GM12872 (cell line): ENCODE measurements at regions not wholly inside any gene's neighbourhood (a gene's known extent, or its start where the extent isn't known, plus 50 kb on each side); places are given as distances from the start of the nearest gene placed in this dataset.

ENCODE experiments used
- CTCF ChIP-seq: IDR thresholded peaks from 3 replicates; pipeline ENCODE4 v1.5.1; 2011; ENCODE audit warnings: low read depth, mild to moderate bottlenecking, low read length, moderate library complexity; ENCODE audit not compliant: insufficient read depth

- TF ChIP-seq CTCF: no peak
Observed at GRCh38 chr2:106653465-106653864, 166.3 kb downstream of the CD8B2 start.

GRCh38 chr2:106658616-106659015 is 171.5 kb downstream of the CD8B2 start:
- no peak for TF ChIP-seq CTCF

GRCh38 chr2:106664669-106665068 is 177.5 kb downstream of the CD8B2 start:
- no peak for TF ChIP-seq CTCF

- no peak for TF ChIP-seq CTCF
Observed at GRCh38 chr2:106667478-106668070, 180.4 kb downstream of the CD8B2 start.

- TF ChIP-seq CTCF: no peak
Observed at GRCh38 chr2:106685180-106685897, 198.2 kb downstream of the CD8B2 start.

- no peak for TF ChIP-seq CTCF
Observed at GRCh38 chr2:106686814-106687213, 199.2 kb downstream of the ST6GAL2 start.

- TF ChIP-seq CTCF: no peak
Observed at GRCh38 chr2:106694964-106695470, 190.9 kb downstream of the ST6GAL2 start.
